Smooth muscle cell (in vitro differentiated cells): ENCODE measurements at regions not wholly inside any gene's neighbourhood (a gene's known extent, or its start where the extent isn't known, plus 50 kb on each side); places are given as distances from the start of the nearest gene placed in this dataset.

Experiments used
- DNase-seq: peaks from one replicate; lab custom pipeline; 2025; ENCODE audit not compliant: unreplicated experiment; lab: John Stamatoyannopoulos, UW
- H2AFZ ChIP-seq: fragments of 200-600 bp; sonication (generic); 2 replicates; pipeline ENCODE4 v1.6.0; 2016; ENCODE audit warnings: antibody characterized with exemption, low read depth, mild to moderate bottlenecking
- H3F3A ChIP-seq: fragments of 200-600 bp; sonication (generic); 2 replicates; pipeline ENCODE4 v1.6.0; 2017; ENCODE audit warnings: antibody characterized with exemption, low read depth
- H3K27ac ChIP-seq: fragments of 200-600 bp; sonication (generic); 2 replicates; pipeline ENCODE4 v1.5.1; 2016; ENCODE audit warnings: low read depth, mild to moderate bottlenecking
- H3K27me3 ChIP-seq: fragments of 200-600 bp; sonication (generic); 2 replicates; pipeline ENCODE4 v1.6.1; 2016; ENCODE audit warnings: low read depth, mild to moderate bottlenecking
- H3K36me3 ChIP-seq: fragments of 200-600 bp; sonication (generic); 2 replicates; pipeline ENCODE4 v1.5.1; 2016; ENCODE audit warnings: low read depth
- H3K4me1 ChIP-seq: fragments of 200-600 bp; sonication (generic); 2 replicates; pipeline ENCODE4 v1.5.1; 2016; ENCODE audit warnings: low read depth
- H3K4me2 ChIP-seq: fragments of 200-600 bp; sonication (generic); 2 replicates; pipeline ENCODE4 v1.6.0; 2016; ENCODE audit warnings: mild to moderate bottlenecking
- H3K4me3 ChIP-seq: fragments of 200-600 bp; sonication (generic); 2 replicates; pipeline ENCODE4 v1.5.1; 2016; ENCODE audit warnings: mild to moderate bottlenecking
- H3K79me2 ChIP-seq: fragments of 200-600 bp; sonication (generic); 2 replicates; pipeline ENCODE4 v1.6.0; 2016; ENCODE audit warnings: low read depth, mild to moderate bottlenecking
- H3K9ac ChIP-seq: fragments of 200-600 bp; sonication (generic); 2 replicates; pipeline ENCODE4 v1.6.0; 2016; ENCODE audit warnings: low read depth
- H3K9me3 ChIP-seq: fragments of 200-600 bp; sonication (generic); replicated peaks from 2 replicates; pipeline ENCODE4 v1.5.1; 2016; ENCODE audit warnings: low read depth
- H4K20me1 ChIP-seq: fragments of 200-600 bp; sonication (generic); 2 replicates; pipeline ENCODE4 v1.6.0; 2016; ENCODE audit warnings: low read depth
- WGBS: methylation state at CpG from one replicate; pipeline ENCODE4 v1.1.7; 2016; ENCODE audit warnings: low lambda C conversion rate; 5-methylcytosine and 5-hydroxymethylcytosine counted together
- TF ChIP-seq, protein P1 (sequence below): fragments of 200-600 bp; sonication (generic); IDR thresholded peaks from 2 replicates; pipeline ENCODE4 v1.5.1; 2017; ENCODE audit warnings: borderline replicate concordance, mild to moderate bottlenecking, antibody characterized with exemption; ENCODE audit not compliant: insufficient read depth, poor library complexity, severe bottlenecking

- Histone ChIP-seq H3K27ac (no peak overlapping the region), H3F3A (peaks cover 9% of the 10 kb centered on the region), H3K4me2 (no peak overlapping the region), H3K4me1 (no peaks in the 10 kb centered on the region), H3K9me3 (no peaks in the 10 kb centered on the region), H4K20me1 (no peaks in the 10 kb centered on the region), H3K4me3 (no peak overlapping the region), H3K27me3 (no peaks in the 10 kb centered on the region), H2AFZ (no peak overlapping the region), H3K79me2 (no peaks in the 10 kb centered on the region), H3K9ac (no peak overlapping the region), H3K36me3 (no peaks in the 10 kb centered on the region)
- TF ChIP-seq, protein P1, sequence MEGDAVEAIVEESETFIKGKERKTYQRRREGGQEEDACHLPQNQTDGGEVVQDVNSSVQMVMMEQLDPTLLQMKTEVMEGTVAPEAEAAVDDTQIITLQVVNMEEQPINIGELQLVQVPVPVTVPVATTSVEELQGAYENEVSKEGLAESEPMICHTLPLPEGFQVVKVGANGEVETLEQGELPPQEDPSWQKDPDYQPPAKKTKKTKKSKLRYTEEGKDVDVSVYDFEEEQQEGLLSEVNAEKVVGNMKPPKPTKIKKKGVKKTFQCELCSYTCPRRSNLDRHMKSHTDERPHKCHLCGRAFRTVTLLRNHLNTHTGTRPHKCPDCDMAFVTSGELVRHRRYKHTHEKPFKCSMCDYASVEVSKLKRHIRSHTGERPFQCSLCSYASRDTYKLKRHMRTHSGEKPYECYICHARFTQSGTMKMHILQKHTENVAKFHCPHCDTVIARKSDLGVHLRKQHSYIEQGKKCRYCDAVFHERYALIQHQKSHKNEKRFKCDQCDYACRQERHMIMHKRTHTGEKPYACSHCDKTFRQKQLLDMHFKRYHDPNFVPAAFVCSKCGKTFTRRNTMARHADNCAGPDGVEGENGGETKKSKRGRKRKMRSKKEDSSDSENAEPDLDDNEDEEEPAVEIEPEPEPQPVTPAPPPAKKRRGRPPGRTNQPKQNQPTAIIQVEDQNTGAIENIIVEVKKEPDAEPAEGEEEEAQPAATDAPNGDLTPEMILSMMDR: no peak
- 92% methylated on average over 2 of the region's 2 CpGs for WGBS
- no peak for DNase-seq
Observed at GRCh38 chr6:144894240-144894639, 609.1 kb downstream of the UTRN start.

DNA sequence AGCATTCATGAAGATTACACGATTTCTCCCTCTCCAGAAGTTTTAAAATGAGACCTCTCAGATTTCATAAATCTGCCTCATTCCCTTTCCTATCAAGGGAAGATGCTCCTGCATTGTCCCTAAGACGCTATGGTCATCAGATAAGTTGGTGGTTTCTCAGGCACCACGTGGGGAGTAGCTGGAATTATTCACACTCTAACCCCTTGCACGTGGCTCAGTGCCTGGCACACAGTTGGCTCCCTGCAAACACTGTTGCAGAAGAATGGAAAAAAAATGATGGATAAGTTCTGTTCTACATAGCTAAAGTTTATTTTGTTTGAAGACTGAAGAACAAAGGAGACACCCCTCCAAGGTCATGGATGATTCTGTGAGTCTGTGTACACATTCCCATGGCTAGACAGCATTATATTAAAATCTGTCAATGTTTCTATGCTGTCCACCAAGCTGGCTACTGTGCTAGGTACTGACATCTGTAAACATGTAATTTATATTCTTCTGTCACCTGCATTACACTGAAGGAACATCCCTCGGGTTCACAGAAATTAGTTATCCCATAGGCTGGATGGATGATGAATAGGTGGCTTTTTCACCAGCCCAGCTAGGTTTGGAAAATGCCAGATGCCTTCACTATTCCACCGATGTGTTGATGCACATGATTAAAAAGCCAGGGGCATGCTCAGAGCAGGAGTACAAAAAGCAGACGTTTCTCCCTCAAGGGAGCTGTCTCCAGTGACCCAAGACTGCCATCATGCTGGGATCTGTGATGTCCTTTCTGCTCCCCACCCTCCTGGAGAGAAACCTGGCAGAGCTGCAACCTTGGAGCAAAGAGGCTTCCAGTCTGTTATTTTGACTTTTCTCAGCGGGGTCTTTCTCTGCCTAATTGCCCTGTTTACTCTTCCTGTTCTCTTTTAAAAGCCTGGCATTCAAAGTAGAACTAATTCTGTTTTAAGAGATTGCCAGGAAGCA lies 610.5 kb downstream of the UTRN start:
- Histone ChIP-seq H4K20me1 (no peaks in the 10 kb centered on the region), H2AFZ (no peak overlapping the region), H3K9me3 (no peaks in the 10 kb centered on the region), H3K9ac (no peak overlapping the region), H3K27me3 (no peaks in the 10 kb centered on the region), H3F3A (peaks cover 9% of the 10 kb centered on the region), H3K27ac (no peak overlapping the region), H3K36me3 (no peaks in the 10 kb centered on the region), H3K4me3 (no peak overlapping the region), H3K4me2 (no peak overlapping the region), H3K79me2 (no peaks in the 10 kb centered on the region), H3K4me1 (no peaks in the 10 kb centered on the region)
- TF ChIP-seq, protein P1: no peak
- DNase-seq: no peak
- 61% methylated on average over 8 of the region's 8 CpGs for WGBS

GRCh38 chr6:144896289-144896688 lies 611.2 kb downstream of the UTRN start:
- Histone ChIP-seq H4K20me1 (no peaks in the 10 kb centered on the region), H3K4me2 (no peak overlapping the region), H3K27ac (no peak overlapping the region), H3K36me3 (peaks cover 2% of the 10 kb centered on the region), H3K9me3 (peaks cover under 1% of the 10 kb centered on the region), H3K9ac (no peak overlapping the region), H3K79me2 (no peaks in the 10 kb centered on the region), H3F3A (peaks cover 9% of the 10 kb centered on the region), H3K4me3 (no peak overlapping the region), H3K4me1 (no peaks in the 10 kb centered on the region), H2AFZ (no peak overlapping the region), H3K27me3 (no peaks in the 10 kb centered on the region)
- WGBS: 87% methylated on average over 3 of the region's 3 CpGs
- TF ChIP-seq, protein P1: no peak
- no peak for DNase-seq

DNA sequence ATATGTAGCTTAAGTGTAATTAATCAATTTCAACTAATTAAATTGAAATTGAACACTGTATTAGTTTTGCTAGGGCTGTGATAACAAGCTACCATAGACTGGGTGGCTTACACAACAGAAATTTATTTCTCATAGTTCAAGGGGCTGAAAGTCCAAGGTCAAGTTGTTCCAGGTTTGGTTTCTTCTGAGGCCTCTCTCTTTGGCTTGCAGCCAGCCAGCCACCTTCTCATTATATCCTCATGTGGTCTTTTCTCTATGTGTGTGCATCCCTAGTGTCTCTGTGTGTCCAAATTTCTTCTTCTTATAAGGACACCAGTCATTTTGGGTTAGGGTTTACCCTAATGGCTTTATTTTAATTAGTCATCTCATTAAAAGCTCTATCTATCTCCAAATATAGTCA lies 611.7 kb downstream of the UTRN start:
- Histone ChIP-seq H3F3A (peaks cover 9% of the 10 kb centered on the region), H3K4me2 (no peak overlapping the region), H3K79me2 (no peaks in the 10 kb centered on the region), H3K9ac (no peak overlapping the region), H2AFZ (no peak overlapping the region), H3K4me3 (no peak overlapping the region), H3K4me1 (no peaks in the 10 kb centered on the region), H4K20me1 (no peaks in the 10 kb centered on the region), H3K36me3 (peaks cover 6% of the 10 kb centered on the region), H3K9me3 (peaks cover 4% of the 10 kb centered on the region), H3K27ac (peak overlapping the region; percentile 82), H3K27me3 (no peaks in the 10 kb centered on the region)
- no peak for DNase-seq
- TF ChIP-seq, protein P1: no peak
